GM21423 (cell line): ENCODE measurements at regions not wholly inside any gene's neighbourhood (a gene's known extent, or its start where the extent isn't known, plus 50 kb on each side); places are given as distances from the start of the nearest gene placed in this dataset.

ENCODE experiments used
- ATAC-seq: cut with Tn5 transposase; IDR thresholded peaks from one replicate; pipeline ENCODE4 v1.9.1; 2021; ENCODE audit warnings: mild to moderate bottlenecking, moderate library complexity; ENCODE audit not compliant: unreplicated experiment

DNA sequence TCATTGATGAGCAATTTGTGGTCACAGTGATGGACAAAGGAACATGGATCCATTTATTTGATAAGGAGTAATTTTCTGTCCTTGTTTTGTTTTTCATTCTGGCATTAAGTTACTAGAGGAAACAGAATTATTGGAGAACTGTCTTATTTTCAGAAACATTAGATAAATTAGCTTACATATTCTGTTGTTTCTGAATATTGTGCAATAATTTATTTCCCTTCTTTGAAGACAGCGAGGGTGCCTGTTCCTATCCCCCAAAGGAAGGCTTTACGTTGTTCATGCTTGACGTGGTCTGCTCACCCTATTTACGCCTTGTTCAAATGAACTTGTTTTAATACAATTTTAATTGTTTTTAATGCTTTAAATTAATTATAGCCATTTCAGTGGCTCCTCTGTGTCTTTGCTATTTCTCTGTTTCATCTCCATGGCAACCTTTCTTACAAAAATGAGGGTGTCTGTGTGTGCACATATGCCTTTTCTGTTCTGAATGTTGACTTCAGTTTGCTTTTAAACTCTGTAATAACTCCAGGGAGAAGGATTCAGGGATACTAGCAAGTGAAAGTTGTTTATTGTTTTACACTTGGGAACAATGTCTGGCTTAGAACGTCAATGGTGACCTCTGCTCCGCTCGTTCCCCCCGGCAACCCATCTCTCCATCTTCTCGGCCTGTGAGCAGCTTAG lies 138.3 kb upstream of the PLET1 start:
- ATAC-seq, result no peak

DNA sequence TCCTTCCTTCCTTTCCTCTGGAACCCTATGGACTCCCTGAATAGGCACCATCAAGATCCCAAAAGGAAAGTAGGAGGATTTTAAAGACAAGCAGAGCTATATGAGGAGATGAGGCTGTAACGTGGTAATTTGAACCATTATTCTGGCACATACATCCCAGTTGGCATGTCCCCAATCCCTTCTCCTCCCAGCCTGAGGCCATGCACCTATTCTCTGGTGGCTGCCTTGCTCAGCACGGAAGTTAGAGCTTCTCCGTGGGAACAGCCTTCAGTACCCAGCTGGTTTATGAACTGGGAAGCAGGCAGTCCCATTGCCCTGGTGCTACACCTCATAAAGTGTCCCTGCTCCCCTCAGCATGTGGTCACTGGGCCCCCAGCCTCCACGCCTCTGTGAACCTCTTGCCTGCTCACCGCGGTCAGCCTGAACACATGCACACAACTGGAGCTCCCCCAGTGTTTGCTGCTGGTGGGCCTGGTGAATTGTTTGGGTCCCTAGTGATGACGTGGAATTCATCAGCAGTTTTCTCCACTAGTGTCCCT lies 139.9 kb upstream of the PLET1 start:
- ATAC-seq, result no peak

DNA sequence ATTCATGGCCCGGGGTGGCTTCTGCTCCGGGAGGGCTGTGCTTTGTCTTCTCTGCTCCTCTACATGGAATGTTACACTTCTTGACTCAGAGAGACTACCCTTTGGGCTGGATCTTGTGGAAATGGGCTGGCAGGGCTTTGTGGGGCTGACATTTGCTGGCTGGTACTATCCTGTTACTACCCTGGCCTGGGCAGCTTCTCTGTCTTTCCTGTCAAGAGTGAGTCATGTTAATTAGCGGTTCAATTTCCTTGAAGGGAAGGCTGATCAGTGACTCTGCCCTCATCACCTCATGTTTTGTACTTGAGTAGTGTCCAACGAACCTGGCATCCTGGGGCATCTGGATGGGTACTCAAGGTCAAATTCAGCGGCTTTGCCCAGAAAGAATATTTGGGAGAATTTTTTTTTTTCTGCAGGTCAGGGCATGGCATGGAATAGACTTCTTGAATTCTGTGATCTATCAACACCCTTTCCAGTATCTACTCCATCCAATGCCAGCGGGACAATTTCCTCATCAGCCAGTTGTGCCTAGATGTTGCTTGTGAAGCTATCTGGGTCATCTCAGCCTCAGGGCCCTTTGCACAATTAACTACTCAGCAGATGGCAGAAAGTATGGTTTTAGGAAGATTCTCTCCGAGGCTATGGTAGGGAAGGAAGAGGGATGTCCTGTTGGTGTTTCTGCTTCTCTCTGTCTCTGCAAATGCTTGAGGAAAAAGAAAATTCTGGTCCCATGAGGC lies 140.5 kb upstream of the PLET1 start:
- no peak for ATAC-seq

DNA sequence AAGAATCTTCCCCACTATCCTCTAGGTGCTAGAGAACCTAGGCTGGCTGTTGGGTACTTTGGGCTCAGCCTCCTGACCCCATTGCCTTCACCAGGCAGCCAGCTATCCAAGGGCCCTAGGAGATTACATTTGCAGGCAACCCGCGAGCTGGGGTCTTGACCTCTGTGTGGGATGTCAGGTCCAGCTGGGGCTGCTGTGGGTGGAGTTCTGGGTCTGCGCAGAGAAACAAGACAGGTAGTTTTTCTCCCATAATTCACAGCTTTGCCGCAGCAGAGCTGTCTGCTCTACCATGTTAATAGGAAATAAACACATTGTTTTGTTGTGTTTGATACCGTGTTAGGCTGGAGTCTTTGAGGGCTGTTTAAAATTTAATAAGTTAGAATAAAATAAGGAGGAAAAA lies 142.8 kb upstream of the PLET1 start:
- ATAC-seq, result no peak

DNA sequence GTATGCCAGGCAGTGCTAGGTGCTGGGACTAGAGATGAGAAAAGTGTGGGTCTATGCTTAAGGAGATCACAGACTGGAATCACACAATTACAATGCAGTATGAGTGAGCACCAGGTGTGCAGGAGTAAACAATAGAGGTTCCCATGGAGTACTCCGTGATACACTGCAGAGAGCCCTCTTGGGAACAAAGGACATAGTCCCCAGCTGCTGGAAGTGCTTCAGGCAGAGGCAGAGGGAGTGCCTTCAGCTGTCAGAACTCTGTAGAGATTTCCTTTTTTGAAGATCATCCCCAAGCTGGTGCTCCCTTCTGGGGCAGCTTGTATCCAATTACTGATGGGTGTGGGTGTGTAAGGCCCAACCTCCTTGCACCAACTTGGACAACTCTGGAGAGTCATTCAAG lies 143.5 kb upstream of the PLET1 start:
- ATAC-seq, result no peak

DNA sequence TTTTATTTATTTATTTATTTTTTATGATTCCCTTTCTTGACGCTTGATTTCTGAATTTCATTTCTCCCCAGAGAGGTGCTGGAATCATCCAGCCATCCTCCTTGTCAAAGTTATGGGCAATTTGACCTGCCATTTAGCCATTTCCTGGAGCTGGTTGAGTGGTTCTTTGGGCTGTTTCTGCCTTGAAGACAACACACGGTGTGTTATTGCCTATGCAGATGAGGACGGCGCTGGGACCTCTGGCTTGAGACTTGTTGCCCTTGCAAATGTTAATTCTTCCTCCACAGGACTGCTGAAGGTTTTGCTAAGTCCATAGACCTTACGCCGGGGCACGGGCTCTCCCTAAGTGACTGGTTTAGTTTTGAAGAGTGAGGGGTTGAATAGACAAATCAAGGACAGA lies 147.9 kb upstream of the PLET1 start:
- ATAC-seq, result no peak

DNA sequence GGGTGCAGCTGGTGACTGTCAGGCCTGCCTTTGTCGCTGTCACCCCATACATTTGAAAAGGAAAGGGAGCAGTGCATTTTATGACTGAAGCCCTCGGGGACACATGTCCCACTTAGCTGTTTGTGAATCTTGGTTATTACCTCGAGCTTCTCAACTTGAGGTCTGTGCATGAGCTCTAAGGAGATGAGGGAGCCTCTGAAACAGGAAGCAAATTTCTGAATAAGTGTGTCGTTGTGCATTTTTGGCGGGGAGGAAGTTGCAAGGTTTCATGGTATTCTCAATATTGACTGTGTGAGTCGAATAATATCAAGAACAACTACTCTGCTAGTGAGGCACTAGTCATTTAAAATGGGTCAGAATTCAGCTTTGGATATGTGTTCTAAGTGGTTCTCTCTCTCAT lies 149.7 kb upstream of the PLET1 start:
- no peak for ATAC-seq

DNA sequence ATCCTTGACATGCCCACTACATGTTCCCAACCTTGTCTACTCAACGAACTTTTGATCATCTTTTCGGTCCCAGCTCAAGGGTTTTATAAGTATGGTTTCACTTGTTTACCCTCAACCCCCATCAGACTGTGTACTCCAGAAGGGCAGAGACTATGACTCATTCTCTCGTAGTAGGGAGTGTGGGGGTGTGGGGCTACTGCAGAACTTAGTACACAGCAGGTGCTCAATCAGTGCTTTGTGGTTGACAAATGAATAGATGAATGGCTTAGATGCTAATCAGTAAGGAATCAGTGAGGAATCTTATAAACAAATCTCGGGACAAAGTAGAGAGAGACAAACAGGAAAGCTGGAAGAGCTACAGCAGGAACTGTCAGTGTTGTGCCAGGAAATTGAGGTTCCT lies 151.7 kb upstream of the PLET1 start:
- ATAC-seq, result no peak

DNA sequence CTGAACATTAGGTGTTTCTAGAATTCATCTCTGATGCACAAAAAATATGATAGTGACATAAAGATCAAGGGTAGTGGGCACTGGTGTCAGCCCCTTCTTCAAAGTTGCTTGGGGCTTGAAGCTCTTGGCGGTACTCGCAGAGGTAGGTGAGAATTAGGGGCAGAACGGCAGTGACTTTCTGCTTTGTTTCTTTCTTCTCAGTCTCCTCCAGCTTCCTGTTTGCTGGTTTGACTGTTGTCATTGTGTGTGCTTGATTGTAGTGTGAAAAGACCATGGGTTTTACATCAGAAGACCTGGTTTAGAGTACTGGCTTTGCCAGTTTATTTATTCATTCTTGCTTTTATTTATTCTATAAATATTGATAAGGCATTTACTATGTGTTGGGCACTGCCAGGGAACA lies 156.7 kb upstream of the PLET1 start:
- ATAC-seq, result no peak

DNA sequence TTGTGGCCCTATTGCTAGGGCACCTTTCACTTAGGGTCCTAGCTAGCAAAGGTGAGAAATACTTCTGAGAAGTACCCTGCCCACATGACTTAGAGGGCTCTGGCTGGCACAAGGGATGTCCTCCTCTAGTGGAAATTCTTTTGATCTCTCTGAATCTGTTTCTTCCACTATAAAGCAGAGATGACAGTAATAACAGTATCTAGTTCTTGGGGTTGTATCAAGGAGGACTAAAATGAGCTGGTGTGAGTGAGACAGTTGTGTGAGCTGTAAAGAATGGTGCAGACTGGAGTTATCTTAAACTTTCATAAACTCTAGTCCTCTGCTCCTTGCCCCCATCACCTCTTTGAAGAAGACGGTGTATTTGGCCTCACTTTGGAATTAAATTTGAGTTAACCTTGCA lies 157.8 kb upstream of the PLET1 start:
- no peak for ATAC-seq

DNA sequence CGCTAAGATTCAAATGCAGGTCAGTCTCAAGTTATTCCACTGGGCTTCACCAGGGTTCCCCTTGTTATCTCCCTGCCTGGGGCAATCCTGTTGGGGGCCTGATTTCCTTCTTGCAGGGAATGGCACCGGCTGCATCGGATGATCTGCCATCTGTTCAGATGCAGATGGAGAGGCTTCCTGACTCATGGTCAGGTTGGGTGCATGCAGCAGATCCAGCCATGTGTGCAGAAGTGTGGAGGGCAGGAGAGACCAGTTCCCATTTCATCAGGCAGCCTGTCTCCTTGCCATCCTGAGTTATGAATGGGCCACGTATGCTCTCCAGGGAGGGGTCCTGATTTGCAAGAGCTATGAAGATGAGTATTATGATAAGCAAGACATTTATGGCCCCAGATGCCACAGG lies 161.2 kb upstream of the PLET1 start:
- ATAC-seq, result no peak

DNA sequence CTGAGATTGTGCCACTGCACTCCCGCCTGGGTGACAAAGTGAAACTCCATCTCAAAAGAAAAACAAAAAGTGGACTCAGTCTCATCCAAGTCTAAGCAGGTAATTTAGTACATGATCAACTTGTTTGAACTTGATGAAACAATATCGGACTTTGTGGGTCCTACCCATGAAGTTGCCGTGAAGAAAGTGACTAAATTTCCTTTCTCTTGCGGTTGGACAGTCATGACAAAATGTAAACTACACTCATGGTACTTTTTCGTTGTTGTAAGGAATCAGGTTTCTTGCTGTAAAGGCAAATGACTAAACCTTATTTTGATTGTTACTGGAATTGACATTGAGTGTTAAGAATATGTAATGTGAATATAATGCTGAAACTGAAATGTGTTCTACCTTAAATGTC lies 164.5 kb upstream of the PLET1 start:
- ATAC-seq, result no peak

DNA sequence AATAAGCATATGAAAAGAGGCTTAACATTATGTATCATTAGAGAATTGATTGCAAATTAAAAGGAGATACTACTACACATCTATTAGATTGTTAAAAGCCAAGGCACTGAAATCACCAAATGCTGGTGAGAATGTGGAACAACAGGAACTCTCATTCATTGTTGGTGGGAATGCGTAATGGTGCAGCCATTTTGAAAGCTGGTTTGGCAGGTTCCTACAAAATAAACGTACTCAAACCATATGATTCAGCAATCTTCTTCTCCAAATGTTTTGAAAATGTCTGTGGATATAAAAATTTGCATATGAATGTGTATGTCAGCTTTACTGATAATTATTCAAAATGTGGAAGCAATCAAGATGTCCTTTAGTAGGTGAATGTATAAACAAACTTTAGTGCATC lies 176.4 kb upstream of the PLET1 start:
- ATAC-seq, result no peak

DNA sequence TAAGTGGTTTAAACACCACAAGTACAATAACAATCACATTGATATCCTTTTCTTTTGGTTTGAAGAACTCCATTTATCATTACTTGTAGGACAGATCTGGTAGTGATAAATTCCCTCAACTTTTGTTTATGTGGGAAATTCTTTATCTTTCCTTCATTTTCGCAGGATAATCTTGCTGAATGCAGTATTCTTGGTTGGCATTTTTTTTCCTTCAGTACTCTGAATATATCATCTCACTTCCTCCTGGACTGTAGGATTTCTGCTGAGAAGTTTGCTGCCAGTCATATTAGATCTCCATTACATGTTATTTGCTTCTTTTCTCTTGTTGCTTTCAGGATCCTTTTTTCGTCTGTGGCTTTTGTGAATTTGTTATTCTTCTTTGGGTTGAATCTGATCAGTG lies 179.0 kb upstream of the PLET1 start:
- ATAC-seq, result no peak

DNA sequence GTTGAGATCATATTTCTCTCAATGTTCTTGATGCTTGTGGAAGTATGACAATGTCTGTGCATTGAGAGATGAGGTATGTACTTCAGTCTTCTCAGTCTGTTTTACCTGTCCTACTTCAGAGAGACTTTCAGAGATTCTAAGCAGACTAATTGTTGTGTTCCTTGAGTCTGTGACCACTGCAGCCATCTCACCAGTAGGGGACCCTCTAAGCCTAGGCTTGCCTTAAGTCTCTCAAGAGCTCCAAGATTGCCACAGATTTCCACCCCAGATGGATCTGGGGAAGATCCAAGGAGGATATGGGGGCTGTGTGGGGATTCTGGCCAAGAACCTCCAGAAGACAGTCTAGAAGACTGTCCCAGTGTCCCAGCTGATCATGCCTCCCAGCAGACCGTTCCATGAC lies 179.9 kb upstream of the PLET1 start:
- ATAC-seq, result no peak

DNA sequence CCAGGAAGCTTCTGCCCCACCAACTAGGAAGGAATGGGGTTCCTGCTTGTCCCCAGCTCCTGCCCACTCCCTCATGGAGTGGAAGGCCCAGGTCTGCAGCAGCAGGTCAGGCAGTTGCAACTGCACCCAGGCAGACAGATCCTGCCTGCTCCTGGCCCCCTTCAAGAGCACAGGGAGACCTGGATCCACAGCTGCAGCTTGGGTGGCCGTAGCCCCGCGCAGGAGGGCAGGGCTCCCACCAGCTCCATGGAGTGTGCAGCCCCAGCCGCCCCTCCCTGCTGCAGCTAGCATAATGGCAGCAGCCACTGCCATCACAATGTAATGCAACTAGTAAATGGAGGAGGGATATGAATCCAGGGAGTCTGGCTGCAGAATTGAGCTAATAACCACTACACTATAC lies 187.5 kb upstream of the PLET1 start:
- ATAC-seq, result no peak

DNA sequence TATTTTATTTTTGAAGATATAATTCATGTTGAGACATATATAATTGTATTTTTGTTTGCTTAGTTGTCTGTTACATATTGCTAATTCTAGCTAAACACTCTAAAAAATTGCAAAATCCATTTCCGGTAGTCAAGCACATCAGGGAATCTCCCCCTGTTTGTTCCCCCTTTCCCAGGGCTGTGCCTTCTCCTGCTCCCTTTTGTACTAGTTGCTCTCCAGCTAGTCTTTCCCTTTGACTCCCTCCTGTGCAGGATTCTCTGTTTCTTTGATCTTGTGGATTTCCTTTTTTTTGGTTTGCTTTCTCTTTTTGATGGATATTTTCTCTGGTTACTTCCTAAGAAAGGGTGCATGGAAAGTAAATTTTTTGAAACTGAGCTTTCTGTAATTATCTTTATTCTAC lies 188.1 kb upstream of the PLET1 start:
- ATAC-seq, result no peak

DNA sequence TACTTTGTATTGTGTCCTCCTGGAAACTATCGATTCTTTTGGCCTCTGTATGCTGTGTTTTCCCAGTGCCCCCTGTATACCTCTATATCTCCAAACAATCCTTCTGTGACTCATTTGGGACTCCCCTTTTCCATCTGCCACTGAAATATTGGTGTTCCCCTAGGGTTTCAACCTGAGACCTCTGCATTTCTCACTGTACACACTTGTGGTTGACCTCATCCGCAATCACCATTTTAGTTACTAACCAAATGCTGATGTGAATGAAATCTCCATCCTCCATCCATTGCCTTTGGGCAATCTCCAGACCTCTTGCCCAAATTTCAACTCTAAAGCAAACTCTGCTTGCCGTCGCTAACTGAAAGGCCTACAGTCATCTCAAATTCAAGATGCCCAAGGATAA lies 190.6 kb upstream of the PLET1 start:
- ATAC-seq, result no peak

DNA sequence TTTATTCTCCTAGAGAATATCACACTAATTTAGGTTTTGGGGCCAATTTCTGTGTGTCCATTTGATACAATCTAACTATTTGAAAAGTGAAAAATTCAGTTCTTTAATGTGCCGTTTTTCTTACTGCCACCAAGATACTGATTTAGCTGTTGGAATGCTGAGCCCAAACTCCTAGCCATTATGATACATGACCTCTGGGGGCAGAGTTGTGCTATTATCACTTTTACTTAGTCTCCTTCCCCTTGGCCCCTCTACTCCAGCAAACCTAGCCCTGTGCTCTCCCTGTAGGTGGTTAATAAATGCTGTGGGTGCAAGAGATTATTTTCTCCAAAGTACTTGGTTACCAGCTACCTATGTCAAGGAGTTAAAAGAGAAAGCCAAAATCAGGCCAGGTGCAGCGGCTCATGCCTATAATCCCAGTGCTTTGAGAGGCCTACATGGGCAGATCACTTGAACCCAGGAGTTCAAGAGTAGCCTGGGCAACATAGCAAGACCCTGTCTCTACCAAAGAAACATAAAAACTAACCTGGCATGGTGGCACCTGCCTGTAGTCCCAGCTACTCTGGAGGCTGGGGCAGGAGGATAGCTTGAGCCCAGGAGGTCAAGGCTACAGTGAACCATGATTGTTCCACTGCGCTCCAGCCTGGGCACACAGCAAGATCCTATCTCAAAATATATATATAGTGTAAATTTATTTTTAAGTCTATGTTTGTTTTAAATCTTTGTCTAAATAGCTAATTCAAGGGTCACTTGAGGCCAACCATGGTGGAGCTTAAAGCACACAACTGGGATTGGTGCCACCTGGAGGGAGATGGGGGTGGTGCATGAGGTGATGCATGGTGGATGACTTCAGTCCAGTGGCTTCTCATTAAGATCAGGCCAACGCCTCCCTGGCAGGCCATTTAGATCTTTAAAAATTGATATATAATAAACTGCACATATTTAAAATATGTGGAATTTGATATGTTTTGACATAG lies 193.2 kb upstream of the PLET1 start:
- ATAC-seq, result no peak

DNA sequence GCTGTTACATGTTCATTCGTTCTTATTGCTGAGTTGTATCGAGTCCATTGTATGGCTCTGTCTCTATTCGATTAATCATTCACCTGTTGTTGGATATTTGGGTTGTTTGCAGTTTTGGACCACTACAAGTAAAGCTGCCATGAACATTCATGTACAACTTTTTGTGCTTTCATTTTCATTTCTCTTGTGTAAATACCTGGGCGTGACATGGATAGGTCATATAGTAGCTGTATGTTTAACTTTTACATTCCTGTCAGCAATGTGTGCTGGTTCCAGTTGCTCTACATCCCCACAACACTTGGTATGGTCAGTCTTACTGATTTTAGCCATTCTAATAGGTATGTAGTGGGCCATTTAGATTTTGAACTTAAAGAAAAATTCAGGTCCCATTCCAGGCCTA lies 194.2 kb upstream of the PLET1 start:
- no peak for ATAC-seq

DNA sequence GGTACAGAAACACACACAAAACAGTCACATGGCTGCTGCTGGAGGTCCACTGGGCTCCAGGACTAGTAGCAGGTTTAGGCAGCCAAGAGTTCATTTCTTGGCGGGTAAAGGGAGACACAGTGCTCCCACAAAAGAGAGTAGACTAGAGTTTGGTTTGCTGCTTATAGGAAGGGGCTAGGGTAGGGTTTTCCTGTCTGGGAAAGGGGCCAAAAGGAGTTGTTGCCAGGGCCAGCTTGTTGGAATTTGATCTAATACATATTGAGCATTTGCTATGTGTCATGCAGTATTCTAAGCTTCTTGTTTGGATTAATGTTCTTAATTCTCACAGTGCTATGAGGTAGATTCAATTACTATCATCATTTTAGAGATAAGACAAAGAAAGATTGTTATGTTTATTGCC lies 195.1 kb upstream of the PLET1 start:
- no peak for ATAC-seq
